Cardiac muscle cell (in vitro differentiated cells and primary cell): ENCODE measurements at regions not wholly inside any gene's neighbourhood (a gene's known extent, or its start where the extent isn't known, plus 50 kb on each side); places are given as distances from the start of the nearest gene placed in this dataset.

Experiments used
- DNase-seq, 2 donors: peaks; one replicate each; pipeline versions ENCODE4 v3.0.0 to v3.0.0-alpha.2; 2010 to 2017; ENCODE audit warnings: low read depth in 1 of 2, low spot score in 1 of 2
- H3K27ac ChIP-seq: fragments of 200-600 bp; sonication (generic); 2 replicates; pipeline ENCODE4 v1.5.1; 2016
- H3K27me3 ChIP-seq: fragments of 200-600 bp; sonication (generic); 2 replicates; pipeline ENCODE4 v1.6.0; 2016; ENCODE audit warnings: control low read depth
- H3K36me3 ChIP-seq: fragments of 200-600 bp; sonication (generic); 2 replicates; pipeline ENCODE4 v1.5.1; 2016; ENCODE audit warnings: control low read depth
- H3K4me1 ChIP-seq: fragments of 200-600 bp; sonication (generic); 2 replicates; pipeline ENCODE4 v1.8.1; 2017; ENCODE audit warnings: low read depth, mild to moderate bottlenecking, mixed run types
- H3K4me3 ChIP-seq: fragments of 200-600 bp; sonication (generic); 2 replicates; pipeline ENCODE4 v1.5.1; 2016; ENCODE audit warnings: mild to moderate bottlenecking
- H3K9me3 ChIP-seq: fragments of 200-600 bp; sonication (generic); 2 replicates; pipeline ENCODE4 v1.5.1; 2017; ENCODE audit warnings: low read depth, mild to moderate bottlenecking, control low read depth
- TF ChIP-seq, protein P1 (sequence below): IDR thresholded peaks from 2 replicates; pipeline ENCODE4 v1.5.1; 2012; ENCODE audit warnings: low read depth, mild to moderate bottlenecking, low read length

DNA sequence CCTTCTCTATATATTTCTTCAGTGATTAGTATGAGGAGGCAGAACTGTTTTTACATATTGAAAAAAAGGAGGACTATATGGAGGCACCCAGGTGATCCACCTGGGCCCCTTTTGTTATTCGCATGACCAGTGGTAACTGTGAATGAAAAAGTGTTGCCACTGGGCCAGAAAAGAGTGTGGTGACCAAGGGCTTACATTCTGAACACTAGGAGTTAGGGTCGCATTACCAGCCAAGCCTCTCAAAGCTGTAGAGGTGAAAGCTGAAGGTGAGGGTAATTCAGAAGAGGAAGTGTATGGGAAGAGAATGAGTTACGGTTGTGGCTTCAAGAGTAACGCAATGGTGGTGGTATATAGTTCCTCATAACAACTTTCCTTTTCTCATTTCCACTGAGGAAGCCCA is 487.6 kb downstream of the TMEM182 start:
- Histone ChIP-seq H3K4me3 (no peak overlapping the region), H3K27me3 (no peaks in the 10 kb centered on the region), H3K36me3 (no peaks in the 10 kb centered on the region), H3K27ac (no peak overlapping the region), H3K4me1 (no peaks in the 10 kb centered on the region), H3K9me3 (no peaks in the 10 kb centered on the region)
- TF ChIP-seq, protein P1, sequence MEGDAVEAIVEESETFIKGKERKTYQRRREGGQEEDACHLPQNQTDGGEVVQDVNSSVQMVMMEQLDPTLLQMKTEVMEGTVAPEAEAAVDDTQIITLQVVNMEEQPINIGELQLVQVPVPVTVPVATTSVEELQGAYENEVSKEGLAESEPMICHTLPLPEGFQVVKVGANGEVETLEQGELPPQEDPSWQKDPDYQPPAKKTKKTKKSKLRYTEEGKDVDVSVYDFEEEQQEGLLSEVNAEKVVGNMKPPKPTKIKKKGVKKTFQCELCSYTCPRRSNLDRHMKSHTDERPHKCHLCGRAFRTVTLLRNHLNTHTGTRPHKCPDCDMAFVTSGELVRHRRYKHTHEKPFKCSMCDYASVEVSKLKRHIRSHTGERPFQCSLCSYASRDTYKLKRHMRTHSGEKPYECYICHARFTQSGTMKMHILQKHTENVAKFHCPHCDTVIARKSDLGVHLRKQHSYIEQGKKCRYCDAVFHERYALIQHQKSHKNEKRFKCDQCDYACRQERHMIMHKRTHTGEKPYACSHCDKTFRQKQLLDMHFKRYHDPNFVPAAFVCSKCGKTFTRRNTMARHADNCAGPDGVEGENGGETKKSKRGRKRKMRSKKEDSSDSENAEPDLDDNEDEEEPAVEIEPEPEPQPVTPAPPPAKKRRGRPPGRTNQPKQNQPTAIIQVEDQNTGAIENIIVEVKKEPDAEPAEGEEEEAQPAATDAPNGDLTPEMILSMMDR, result no peak
- DNase-seq, result no peak

DNA sequence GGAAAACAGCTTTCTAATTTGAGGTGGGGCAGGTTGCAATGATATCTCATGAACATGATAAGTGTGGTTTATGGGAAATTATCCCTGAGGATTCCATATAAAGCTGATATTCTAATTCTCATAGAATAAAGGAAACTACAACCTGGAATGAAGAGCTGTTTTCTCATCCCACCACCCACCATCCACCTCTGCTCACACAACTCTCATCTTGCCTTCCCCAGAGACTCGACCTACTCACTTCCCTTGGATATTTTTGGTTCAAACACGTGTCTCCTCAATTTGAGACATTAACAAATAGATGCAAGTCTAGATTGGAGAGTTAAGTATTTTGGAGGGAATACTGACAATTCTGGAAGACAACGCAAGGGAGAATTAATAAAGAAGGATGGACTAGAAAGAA is 490.9 kb downstream of the TMEM182 start:
- H3K4me3 ChIP-seq, result no peak overlapping the region
- no peak for DNase-seq
- H3K27me3 ChIP-seq, result no peaks in the 10 kb centered on the region
- no peaks in the 10 kb centered on the region for H3K9me3 ChIP-seq
- TF ChIP-seq, protein P1, result no peak
- no peaks in the 10 kb centered on the region for H3K36me3 ChIP-seq
- H3K4me1 ChIP-seq, result no peaks in the 10 kb centered on the region
- no peak overlapping the region for H3K27ac ChIP-seq

DNA sequence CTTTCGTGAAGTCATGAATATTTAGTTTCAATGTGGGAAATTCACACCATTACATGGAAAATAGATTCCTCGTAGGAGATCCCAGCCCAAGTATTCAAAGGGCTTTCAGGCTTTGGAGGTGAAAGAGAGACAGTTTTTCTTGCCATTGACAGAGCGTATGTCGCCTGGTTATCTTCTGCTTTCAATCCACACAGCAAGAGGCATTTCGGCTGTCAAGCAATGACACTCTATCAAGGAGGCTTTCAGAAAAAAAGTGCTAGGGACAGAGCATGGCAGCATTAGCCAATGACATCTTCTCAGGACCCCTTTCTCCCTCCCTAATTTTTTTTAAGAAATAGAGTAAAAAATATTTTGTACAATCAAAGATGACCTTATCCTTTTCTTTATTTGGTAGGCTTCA is 492.8 kb downstream of the TMEM182 start:
- no peaks in the 10 kb centered on the region for H3K36me3 ChIP-seq
- H3K27me3 ChIP-seq, result no peaks in the 10 kb centered on the region
- H3K4me1 ChIP-seq, result no peaks in the 10 kb centered on the region
- no peaks in the 10 kb centered on the region for H3K9me3 ChIP-seq
- TF ChIP-seq, protein P1, result no peak
- H3K27ac ChIP-seq, result no peak overlapping the region
- H3K4me3 ChIP-seq, result no peak overlapping the region
- no peak for DNase-seq

DNA sequence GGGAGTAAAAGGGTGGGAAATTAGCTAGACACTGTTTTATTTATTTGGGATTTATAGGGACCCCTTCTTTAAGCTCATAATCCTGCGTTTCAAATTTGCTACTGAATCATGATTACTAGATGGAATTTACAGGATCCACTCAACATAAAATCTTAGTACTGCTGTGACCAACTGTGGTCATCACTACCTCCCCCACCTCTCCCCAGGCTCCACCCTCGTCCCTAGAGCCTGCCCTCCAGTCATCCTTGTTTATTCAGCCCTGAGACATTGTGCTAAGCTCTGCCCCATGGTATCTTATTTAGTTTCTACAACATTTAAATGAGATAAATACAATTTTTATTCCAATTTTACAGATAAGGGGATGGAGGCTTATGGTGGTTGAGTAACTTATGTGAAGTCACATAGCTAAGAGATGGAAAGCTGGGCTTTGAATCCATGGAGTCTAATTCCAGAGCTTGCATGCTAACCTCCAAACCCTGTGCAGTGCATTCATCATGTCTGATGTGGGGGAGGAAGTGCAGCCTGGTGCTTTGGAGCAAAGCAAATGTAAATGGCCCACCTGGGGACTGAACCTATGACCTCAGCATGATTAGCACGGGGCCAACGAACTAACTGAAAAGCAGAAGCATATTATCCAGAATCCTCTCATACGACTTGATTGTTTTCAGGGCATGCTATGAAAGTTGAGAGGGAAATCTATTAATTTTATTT is 502.4 kb downstream of the TMEM182 start:
- no peak for DNase-seq

DNA sequence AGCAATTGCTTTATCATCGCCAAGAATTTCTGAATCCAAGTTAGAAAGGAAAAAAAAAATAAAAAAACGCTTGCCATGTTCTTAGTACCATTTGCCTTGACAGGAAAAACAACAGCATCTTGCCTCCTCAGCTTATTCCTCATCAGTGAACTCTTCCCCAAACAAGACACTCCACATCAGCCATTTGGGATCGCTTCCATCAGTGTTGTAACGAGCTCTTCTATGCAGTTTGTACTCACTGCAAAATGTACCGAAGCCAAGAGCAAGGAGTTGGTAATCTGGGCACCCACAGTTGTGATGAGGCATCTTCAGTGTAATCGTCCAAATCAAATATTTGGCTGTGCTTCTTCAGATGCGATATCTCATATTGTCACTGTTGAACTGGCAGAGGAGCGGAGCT is 503.7 kb downstream of the TMEM182 start:
- H3K27me3 ChIP-seq, result no peaks in the 10 kb centered on the region
- no peak overlapping the region for H3K4me3 ChIP-seq
- TF ChIP-seq, protein P1, result no peak

More for the DNA sequence above, 502.4 kb downstream of the TMEM182 start:
- Histone ChIP-seq H3K27ac (no peak overlapping the region), H3K36me3 (no peaks in the 10 kb centered on the region), H3K4me1 (no peaks in the 10 kb centered on the region), H3K4me3 (no peak overlapping the region), H3K27me3 (no peaks in the 10 kb centered on the region), H3K9me3 (no peaks in the 10 kb centered on the region)
- TF ChIP-seq, protein P1, result no peak

More for the DNA sequence above, 503.7 kb downstream of the TMEM182 start:
- Histone ChIP-seq H3K36me3 (no peaks in the 10 kb centered on the region), H3K9me3 (no peaks in the 10 kb centered on the region), H3K27ac (no peak overlapping the region), H3K4me1 (no peaks in the 10 kb centered on the region)
- DNase-seq, result no peak
